ENCODE measurements at regions not wholly inside any gene's neighbourhood (a gene's known extent, or its start where the extent isn't known, plus 50 kb on each side); places are given as distances from the start of the nearest gene placed in this dataset.

DNA sequence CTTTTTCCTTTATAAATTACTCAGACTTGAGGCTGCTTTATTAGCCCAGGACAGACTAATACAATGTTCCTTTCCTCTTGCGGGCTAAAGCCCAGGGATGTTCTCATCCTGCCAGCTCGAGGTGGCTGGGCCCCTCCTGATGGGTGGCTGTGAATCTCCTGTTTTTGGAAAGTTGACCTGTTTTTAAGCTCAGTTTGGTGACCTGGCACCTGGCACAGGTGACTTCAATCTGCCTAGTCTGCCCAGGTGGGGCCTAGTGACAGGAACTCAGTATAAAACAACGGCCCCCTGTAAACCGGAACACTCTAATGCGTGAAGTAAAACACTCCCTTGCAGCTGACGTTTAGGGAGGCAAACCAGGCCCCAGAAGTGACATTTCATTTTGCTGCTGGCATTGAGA lies 92.7 kb upstream of the SNTG2 start:
- DNase-seq, result no peak

DNA sequence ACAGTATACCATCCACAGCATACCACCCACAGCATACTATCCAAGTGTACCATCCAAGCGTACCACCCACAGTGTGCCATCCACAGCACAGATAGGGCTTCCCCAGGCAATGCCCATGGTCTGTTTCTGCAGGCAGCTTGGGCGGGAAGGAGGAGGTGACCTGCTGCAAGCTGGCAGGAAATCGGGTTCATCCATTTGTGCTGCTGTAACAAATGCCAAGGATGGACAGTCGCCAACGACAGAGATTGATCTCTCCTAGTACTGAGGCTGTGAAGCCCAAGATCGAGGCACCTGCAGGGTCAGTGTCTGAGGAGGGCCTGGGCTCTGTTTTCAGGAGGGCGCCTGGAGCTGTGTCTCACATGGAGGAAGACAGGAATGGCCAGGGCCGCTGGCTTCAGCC lies 93.6 kb upstream of the SNTG2 start:
- no peak for DNase-seq

DNA sequence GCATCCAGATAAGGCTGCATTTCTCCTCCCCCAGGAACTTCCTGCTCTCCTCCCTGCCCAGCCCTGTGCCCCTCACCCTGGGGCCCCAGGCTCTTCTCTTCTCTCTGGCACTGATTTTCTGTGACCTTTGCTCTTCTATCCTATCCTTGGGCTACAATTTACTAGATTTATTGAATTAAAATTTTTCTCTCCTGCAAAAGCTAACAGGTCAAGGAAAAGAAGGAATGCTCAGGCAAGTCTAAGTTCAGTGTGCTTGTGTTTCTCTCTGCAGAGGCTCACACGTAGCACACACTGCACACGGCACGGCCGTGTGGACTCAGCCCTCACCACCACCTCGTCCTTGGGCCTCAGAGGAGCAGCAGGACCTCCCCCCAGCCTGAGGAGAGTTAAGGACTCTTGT lies 94.2 kb upstream of the SNTG2 start:
- no peak for DNase-seq

DNA sequence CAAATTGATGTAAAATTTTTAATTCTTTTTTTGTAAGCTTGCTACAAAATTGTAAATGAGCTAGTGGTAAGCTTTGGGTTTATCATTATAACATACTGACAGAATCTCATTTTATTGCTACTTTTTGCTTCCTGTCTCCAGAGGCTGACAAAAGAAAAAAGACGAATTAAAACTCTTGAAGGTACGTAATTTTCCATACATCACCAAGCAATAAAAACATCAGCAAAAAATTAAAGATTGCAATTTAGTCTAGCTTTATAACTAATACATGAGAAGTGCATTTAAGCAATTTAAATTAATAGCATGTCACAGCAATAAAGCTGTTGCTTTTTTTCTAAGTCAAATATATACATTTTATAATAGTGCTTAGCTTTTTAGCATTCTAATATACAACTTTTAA lies 94.6 kb upstream of the SNTG2 start:
- no peak for DNase-seq

DNA sequence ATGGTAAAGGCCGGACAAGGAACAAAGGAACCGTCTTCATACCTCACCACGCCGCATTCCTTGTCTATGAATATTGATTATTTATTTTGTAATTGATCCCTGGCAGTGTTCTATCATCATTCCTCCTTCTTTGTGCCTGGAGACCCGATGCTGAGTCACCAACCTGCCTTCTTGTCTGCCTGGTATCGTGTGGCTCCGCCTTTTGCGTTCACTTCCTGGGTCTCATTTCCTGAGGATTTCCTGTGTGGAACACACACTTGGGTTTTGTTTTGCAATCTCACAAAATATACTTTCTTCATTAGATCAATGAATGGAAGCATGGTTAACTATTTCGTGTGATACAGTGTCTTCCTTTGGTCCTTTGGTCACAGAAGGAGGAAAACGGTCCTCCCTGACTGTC lies 95.5 kb upstream of the SNTG2 start:
- no peak for DNase-seq

DNA sequence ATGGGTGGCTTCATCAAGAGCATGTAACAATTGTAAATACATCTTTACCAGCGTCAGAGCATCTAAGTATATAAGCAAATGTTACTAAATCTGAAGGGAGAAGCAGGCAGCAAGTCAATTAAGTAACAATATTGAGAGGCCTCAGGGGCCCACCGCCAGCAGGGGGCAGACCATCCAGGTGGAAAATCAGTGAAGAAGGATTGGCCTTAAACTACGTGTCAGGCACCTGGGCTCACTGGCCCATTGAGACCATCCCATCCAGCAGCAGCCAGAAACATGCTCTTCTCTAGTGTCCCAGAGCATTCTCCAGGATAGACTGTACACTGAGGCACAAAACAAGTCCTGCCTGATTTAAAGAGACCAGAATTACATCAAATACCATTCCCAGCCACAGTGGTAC lies 96.2 kb upstream of the SNTG2 start:
- peak; percentile 55 for DNase-seq

DNA sequence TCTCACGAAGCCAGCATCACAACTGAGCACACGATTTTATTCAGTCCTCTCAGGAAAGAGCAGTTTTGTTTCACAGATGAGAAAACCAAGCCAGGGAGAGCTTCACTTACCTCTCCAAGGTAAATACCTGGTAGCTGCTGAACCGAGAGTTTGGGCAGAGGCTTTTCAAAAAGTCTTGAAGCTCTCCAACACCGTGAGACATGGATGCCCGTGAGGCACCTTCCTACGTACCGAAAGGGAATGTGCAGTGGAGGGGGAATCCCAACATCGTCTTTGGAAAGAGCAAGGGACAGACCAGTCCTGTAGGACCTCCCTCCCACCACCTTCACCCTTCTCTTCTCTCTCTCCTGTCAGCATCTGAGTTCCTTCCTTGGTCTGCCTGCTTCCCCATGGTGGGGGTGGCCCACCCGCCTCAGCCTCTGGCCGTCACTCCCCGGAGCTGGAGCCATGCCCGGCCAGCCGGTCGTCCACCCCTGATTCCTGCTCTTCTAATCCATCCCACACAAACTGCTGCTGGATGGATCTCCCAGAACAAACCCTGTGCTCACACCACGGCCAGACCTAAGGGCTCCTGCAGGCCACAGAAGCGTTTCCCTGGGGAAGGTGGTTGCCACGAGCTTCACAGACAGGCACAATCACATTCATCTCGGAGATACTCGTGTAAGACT lies 97.3 kb upstream of the SNTG2 start:
- no peak for DNase-seq

DNA sequence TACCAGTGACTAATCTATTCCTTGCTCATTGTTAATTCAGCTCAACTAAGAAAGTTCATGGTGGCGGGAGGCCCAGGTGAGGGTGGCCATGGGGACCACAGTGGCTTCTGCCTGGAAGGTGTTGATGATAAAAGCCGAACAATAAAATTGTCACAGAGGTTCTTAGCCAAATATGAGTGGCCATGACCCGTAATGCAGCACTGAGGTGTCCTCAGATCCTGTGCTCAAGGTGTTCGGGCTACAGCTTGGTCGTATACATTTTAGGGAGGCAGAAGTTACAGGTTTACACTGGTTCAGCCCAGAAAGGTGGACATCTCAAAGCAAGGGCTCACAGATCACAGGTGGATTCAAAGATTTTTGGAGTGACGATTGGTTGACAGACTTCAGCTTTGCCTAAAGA lies 98.5 kb upstream of the SNTG2 start:
- no peak for DNase-seq

DNA sequence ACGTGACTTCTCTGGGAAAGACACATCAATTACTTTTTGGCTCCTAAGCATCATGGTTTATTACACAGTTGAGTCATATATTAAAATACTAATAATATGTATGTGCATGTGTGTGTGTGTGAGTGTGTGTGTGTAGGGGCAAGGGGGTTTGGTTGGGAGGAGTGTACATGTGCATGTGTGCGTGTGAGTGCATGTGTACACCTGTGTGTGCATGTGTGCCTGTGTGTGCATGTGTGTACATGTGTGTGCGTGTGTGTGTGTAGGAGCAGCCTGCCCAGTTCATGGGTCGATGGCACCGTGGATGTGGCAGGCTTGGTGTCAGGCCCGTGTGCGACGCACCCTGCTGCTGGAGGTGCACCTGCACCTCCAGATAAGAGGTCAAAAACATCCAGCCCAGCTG lies 99.0 kb upstream of the SNTG2 start:
- no peak for DNase-seq

DNA sequence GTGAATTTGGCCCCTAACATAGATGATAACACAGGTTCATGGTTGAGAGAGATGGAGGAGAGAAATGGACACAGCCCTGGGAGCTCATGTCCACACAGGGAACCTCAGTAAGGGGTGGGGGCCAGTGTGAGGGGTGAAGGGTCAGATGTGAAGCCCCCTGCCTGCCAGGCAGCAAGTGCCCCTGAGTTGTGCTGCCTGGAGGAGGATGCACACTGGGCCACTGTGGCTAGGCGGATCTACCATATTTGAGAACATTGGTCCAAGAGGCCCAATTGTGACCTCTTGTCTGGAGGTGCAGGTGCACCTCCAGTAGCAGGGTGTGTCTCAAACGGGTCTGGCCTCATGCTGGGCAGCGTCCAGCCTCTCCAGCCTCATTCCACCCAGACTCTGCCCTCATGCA lies 99.6 kb upstream of the SNTG2 start:
- no peak for DNase-seq

DNA sequence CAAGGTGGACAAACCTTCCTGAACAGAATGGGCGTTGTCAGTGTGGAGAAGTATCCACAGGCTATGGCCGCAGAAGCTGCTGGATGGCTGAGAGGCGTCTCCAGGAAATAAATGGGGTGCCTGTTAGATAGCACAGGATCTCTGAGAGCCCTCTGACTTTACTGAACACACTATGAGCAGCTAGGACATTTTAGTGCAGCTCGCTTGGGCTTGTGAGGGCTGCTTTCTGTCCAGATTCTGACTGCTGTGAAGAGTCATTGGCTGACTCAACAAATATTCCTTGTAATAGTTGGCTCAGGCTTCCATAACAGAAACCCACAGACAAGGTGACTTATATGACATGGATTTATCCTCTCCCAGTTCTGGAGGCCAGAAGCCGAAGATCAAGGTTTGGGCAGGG lies 100.2 kb upstream of the SNTG2 start:
- DNase-seq, result no peak

DNA sequence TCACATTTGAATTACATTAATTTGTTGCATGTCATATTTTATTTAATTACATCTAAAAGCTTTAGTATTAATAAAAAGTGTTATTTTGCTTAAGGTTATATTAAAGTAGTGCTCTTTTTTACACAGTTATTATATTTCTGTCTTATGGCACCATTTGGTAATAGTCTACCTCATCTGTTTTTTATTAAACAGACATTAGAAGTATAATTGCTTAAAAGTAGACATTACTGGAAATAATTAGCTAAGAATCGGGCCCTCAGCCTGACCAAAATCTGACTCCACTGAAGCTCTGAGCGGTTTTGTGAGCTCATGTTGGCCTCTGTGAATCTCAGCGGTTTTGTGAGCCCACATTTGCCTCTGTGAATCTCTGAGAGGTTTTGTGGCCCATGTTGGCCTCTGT lies 102.5 kb upstream of the SNTG2 start:
- no peak for DNase-seq

DNA sequence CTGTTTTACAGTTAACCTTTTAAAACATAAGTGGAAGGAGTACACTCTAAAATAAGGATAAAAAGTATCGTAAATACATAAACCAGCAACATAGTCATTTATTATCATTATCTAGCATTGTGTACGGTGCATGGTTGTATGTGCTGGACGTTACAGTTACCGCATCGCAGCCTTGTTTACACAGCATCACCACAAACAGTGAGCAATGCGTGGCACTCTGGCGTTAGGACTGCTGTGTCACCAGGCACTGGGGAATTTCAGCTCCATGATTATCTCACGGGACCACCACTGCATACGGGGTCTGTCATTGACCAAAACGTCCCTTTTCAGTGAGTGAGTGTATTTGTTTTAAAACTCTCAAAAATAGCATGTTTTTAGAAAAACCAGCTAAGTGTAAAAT lies 103.0 kb upstream of the SNTG2 start:
- no peak for DNase-seq

DNA sequence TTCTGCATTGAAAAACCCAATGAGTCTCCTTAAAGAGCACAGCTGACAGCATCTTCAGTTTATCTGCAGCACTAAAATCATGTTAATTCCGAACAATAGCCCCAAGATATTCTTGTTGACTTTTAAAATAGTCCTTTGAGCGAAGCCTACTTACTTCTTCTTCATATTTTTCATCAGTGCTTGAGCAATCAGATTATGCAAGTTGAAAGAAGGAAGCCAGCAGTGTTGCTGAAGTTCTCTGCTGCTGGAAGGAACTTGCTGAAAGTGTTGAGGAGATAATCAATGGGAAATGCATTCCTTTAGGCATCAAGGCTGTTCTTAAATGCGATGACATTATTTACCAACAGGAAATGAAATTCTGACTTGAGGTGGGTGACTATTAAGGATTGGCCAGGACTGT lies 105.9 kb upstream of the SNTG2 start:
- DNase-seq, result no peak

DNA sequence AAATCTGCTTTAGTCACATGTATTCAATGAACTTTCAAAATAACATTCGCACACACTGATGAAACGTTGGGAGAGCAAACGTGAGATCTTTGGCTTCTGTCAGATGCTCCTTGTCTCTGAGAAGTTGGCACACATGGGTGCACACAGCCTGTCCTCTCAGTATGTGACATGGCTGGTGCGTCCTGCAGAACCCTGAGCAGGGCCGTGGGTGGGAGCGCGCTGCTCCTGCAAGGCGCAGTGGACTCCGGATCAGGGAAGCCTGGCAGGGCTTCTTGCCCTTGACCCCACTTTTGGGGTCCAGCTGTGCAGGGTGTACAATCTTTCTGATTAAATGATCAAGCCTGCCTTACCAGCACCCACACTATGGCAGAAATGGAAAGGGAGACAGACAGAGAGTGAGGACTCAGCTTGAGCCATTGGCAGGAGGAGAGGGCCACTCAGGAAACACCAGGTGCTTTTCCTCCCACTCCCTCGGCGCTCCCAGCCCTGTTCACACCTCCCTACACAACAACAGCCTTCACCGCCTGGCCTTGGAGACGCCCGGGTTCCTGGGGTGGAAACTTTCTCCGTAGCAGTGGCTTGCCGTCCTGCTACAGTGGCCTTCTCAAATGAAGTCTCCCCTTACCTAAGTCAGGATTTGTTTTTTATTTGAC lies 108.4 kb upstream of the SNTG2 start:
- DNase-seq, result no peak

DNA sequence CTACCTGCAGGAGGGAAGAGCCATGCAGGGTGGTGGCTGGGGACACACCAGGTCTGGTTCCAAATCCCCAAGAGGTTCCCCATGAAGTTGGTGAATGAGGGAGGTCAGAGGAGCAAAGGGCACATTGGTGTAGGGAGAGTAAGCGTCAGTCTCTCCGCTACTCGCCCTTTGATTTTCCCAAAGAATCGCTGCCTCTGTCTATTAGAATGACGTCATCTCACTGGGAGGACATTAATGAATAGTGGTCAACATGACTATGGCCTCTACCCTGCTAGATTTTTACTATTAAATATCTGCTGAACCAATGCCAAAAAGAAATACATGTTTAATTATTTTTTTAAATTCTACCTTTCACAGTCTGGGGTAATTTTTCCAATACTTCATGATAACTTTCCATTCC lies 109.6 kb upstream of the SNTG2 start:
- DNase-seq, result no peak

DNA sequence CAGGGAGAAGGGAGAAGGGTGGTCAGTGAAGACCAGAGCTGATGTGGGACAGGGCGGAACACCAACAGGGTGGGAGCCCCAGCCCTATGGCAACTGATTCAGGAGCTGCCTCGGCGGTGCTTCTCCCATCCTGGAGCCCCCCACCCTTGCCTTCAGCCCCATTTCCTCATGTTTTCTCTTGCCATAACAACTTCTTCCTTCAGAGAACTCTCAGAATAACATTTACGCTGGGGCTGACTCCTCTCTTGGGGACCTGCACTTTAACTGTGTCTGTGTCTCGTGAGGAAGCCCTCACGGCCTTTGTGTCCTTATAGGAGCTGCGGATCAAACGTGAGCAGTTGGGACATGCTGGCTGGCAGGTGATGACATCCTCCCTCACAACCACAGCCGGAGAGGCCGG lies 116.4 kb upstream of the SNTG2 start:
- no peak for DNase-seq

DNA sequence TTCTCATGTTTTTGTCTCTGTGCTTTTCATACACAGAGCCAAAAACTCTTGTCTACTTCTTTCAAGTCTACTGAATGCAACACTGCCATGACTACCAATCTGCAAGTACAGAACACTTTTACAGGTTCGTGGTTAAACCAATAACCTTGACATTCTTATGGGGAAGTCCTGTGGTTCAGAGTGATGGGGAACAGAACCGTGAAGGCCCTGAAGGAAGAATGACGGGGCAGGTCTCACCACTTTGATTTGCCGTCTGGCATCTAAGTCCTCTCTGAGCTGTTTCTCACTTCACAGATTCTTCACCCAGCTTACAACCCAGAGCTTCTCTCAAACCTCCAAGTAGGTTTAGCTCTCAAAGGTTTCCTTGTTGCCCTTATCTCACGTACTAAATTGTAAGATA lies 117.5 kb upstream of the SNTG2 start:
- no peak for DNase-seq

DNA sequence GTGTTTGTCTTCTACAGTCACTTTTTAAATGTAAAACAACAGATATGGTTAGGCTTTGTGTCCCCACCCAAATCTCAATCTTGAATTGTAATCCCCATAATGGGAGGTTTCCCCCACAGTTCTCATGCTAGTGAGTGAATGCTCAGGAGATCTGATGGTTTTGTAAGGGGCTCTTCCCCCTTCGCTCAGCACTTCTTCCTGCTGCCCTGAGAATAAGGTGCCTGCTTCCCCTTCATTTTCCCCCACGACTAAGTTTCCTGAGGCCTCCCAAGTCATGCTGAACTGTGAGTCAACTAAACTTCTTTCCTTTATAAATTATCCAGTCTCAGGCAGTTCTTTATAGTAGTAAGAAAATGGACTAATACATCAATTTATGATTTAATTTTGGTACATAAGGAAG lies 118.0 kb upstream of the SNTG2 start:
- no peak for DNase-seq

DNA sequence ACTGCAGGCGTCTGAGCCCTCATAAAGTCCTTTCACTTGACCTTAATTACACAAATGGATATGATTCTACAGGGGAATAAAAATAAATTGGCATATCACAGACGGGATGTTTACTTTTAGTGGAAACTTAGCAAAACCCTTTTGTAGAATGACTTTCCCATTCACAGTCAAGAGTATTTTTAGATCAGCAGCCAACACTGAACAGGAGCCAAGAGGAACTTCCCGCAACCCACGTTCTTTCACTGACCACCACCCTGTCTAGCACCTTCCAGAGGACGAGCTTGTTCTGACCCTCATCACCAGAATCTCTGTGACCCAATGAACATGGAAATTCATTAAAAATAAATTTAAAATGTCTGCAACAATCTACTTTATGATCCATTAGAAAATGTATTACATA lies 119.0 kb upstream of the SNTG2 start:
- DNase-seq, result no peak

DNA sequence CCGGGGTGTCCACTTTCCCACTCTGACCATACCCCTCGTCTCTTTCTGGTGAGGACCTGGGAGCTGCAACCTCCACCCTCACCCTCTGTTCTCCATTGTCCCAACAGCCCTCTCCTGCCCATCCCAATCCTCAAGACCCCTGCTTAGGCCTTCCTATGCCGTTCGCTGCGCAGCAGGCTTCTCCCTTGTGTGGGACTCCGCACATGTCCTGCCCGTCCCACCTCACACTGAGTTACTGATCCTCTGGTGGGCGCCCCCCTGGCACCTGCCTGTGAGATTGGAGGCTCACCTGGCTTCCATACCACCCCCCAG lies 119.5 kb upstream of the SNTG2 start:
- no peak for DNase-seq

DNA sequence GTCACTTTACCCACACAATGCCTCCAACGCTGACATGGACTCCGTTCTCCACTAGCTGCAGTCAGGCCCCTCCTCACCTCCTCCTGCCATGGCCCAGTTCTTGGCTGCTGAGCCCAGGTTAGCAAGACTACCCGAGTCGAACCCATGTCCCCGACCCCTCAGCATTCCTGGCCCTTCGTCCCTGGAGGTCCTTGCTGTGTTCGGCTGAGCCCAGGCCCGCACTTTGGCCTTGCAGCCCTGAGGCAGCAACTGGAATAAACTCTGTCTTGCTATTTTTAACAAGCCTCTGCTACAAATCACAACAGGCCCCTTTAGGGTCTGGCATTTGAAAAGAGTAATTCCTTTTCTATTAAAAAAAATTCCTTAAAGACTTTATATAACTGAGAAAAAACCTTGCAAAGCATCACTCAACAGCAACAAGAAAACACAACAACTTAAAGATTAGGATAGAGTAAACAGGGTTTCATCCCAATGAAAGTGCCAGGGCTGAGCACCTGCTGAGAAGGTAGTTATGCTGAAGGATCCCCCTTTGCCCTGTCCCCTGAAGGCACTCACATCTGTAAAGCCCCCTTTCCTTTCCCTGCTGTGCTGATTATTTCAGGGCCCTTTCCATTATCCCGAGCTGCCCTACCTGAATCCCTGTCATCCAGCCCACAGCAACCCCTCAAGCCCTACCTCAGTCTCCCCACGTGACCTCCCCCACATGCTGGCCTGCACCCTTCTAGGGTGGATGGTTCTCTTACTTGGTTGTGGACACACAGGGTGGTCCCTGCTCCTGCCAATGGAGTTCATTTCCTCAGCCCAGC lies 120.0 kb upstream of the SNTG2 start:
- DNase-seq, result no peak

DNA sequence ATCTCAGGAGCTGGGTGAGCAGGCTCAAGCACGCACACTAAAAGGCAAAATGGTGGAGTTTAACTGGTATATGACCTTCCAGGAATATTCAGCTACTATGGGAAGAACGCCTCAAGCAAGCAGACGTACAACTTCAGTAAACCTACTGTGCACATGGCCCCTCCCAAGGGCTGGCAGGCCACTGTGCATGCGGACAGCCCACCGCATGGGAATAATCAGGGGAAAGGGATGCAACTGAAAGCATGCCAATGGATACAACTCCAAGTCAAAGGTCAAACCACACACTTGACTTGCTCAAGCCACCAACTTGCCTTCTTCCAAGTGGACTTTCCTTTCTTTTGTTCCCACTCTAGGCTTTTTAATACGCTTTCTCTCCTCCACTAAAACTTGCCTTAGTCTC lies 121.6 kb upstream of the SNTG2 start:
- DNase-seq, result no peak

DNA sequence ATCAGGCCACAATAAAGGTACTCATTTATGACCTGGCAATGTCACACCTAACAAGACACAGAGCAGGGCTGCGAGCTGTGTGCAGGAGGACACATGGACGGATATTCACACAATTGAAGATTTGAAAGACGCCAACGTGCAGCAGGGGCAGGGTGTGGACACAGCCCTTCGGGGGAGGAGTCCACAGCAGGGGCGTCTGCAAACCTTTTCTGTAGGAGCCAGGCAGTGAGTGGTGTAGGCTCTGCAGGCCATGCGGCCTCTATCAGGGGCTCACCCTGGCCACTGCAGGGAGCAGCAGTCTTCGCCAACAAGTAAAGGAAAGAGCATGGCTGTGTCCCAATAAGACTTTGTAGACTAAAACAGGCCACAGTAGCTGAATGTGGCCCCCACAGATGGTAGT lies 125.7 kb upstream of the SNTG2 start:
- no peak for DNase-seq

DNA sequence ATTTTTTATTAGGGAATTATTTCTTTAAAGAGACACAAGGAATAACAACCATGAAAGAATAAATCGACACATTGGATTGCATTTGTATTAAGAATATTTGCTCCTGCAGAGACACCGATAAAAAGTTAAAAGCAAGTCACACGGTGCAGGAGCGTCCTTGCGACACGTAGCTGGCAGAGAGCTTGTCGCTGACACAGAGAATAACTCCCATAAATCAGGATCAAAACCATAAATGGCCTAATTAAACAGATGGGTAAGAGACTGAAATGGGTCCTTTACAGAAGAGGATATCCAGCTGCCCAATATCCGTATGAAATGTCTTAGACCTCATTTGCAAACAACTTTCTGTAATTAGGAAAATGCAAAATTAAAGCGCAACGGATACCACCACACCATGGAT lies 126.1 kb upstream of the SNTG2 start:
- no peak for DNase-seq

Measured in RPMI8226 (cell line).